ENCODE measurements at regions not wholly inside any gene's neighbourhood (a gene's known extent, or its start where the extent isn't known, plus 50 kb on each side); places are given as distances from the start of the nearest gene placed in this dataset.
A peak's percentile ranks its signal among the peaks of the same experiment; 100 is the strongest.

DNA sequence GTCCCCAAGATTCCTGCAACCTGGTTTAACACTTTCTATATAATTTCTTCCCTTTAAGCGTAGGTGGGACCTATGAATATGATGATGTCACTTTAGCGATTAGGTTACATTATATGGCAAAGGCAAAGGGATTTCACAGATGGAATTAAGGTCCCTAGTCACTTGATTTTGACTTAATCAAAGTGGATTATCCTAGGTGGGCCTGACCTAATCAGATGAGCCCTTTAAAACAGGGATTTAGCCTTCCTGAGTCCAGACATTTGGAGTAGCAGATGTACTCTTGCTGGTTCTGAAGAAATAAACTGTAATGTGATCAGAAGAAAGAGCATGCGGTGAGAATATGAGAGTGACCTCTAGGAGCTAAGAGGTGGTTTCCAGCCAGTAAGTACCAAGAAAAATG is 67.8 kb upstream of the LIN7C start:
- no peak for DNase-seq (ENCODE audit: insufficient read length, low spot score, missing footprints)
- Histone ChIP-seq H3K79me2 (ENCODE audit: insufficient read depth, low read length) (no peaks in the 10 kb centered on the region), H3K36me3 (ENCODE audit: insufficient read depth, low read length) (no peaks in the 10 kb centered on the region), H2AFZ (ENCODE audit: low read length) (no peak overlapping the region), H3K27me3 (ENCODE audit: insufficient read depth, low read length) (no peaks in the 10 kb centered on the region), H3K4me1 (ENCODE audit: insufficient read depth, low read length) (no peaks in the 10 kb centered on the region), H3K9me3 (ENCODE audit: low read depth, low read length) (no peaks in the 10 kb centered on the region), H3K4me2 (ENCODE audit: insufficient read depth, low read length) (no peak overlapping the region), H3K4me3 (ENCODE audit: insufficient read depth, low read length) (no peak overlapping the region), H4K20me1 (ENCODE audit: insufficient read depth, low read length) (no peaks in the 10 kb centered on the region), H3K27ac (ENCODE audit: low read depth, low read length) (no peak overlapping the region)
- TF ChIP-seq, protein P1, sequence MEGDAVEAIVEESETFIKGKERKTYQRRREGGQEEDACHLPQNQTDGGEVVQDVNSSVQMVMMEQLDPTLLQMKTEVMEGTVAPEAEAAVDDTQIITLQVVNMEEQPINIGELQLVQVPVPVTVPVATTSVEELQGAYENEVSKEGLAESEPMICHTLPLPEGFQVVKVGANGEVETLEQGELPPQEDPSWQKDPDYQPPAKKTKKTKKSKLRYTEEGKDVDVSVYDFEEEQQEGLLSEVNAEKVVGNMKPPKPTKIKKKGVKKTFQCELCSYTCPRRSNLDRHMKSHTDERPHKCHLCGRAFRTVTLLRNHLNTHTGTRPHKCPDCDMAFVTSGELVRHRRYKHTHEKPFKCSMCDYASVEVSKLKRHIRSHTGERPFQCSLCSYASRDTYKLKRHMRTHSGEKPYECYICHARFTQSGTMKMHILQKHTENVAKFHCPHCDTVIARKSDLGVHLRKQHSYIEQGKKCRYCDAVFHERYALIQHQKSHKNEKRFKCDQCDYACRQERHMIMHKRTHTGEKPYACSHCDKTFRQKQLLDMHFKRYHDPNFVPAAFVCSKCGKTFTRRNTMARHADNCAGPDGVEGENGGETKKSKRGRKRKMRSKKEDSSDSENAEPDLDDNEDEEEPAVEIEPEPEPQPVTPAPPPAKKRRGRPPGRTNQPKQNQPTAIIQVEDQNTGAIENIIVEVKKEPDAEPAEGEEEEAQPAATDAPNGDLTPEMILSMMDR (IDR thresholded peaks at IDR 0.05; ENCODE audit: extremely low read depth, low read depth, low read length), result no peak

DNA sequence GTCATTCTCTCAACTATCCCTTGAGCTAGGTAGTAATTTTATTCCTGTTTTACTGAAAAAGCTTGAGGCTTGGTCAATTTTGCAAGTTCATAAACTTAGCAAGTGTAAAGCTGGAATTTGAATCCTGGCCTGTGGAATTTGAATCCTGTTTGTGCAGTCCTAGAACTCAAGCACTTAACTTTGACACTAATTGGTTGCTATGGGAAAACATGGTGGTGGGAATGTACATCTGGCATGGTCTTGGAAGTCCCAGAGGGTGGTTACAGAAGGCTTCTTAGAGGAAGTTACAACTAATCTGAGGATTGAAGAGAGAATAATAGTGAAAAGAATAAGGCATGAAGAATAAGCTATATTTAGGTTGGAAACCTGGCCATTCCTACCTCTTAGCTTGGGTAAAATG is 66.5 kb upstream of the LIN7C start:
- TF ChIP-seq, protein P1 (IDR thresholded peaks at IDR 0.05; ENCODE audit: extremely low read depth, low read depth, low read length), result no peak
- no peak for DNase-seq (ENCODE audit: insufficient read length, low spot score, missing footprints)
- Histone ChIP-seq H3K27ac (ENCODE audit: low read depth, low read length) (no peak overlapping the region), H3K9me3 (ENCODE audit: low read depth, low read length) (no peaks in the 10 kb centered on the region), H3K4me2 (ENCODE audit: insufficient read depth, low read length) (no peak overlapping the region), H3K4me1 (ENCODE audit: insufficient read depth, low read length) (no peaks in the 10 kb centered on the region), H3K4me3 (ENCODE audit: insufficient read depth, low read length) (no peak overlapping the region), H3K79me2 (ENCODE audit: insufficient read depth, low read length) (no peaks in the 10 kb centered on the region), H3K36me3 (ENCODE audit: insufficient read depth, low read length) (no peaks in the 10 kb centered on the region), H4K20me1 (ENCODE audit: insufficient read depth, low read length) (no peaks in the 10 kb centered on the region), H3K27me3 (ENCODE audit: insufficient read depth, low read length) (no peaks in the 10 kb centered on the region), H2AFZ (ENCODE audit: low read length) (no peak overlapping the region)

DNA sequence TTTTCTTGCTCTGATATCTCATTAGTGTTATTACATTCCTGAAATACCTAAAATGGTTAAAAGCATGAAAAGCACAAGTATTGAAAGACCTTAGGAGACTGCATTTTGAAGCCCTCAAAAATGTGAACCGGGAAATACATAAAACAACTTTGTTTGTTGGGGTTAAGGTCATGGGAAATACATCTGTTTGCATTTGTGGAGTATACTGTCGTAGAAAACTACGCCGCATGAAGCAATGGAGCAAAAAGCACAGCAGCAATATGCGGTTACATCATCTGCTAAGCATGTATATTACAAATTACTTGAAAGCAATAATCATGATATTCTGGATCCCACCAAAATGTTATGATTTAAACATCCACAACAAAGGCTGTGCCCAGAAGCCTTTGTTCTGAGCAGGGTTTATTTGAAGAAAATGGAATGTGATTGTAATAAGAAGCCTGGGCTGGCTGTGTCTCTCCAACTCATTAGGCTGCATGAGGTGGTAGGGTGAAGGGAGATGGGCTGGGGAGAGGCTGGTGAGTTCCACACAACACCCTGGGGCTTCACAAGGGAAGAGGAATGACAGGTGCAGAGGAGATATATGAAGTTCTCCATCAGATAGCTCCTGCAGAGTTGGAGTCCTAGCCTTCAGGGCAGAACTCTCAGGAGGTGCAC is 64.7 kb upstream of the LIN7C start:
- H3K79me2 ChIP-seq (ENCODE audit: insufficient read depth, low read length), result no peaks in the 10 kb centered on the region
- no peak overlapping the region for H3K27ac ChIP-seq (ENCODE audit: low read depth, low read length)
- H3K27me3 ChIP-seq (ENCODE audit: insufficient read depth, low read length), result no peaks in the 10 kb centered on the region
- H3K4me2 ChIP-seq (ENCODE audit: insufficient read depth, low read length), result peak overlapping the region; percentile 3
- DNase-seq (ENCODE audit: insufficient read length, low spot score, missing footprints), result no peak
- TF ChIP-seq, protein P1 (IDR thresholded peaks at IDR 0.05; ENCODE audit: extremely low read depth, low read depth, low read length), result no peak
- H3K4me3 ChIP-seq (ENCODE audit: insufficient read depth, low read length), result no peak overlapping the region
- H4K20me1 ChIP-seq (ENCODE audit: insufficient read depth, low read length), result no peaks in the 10 kb centered on the region
- no peak overlapping the region for H2AFZ ChIP-seq (ENCODE audit: low read length)
- no peaks in the 10 kb centered on the region for H3K9me3 ChIP-seq (ENCODE audit: low read depth, low read length)
- no peaks in the 10 kb centered on the region for H3K36me3 ChIP-seq (ENCODE audit: insufficient read depth, low read length)
- no peaks in the 10 kb centered on the region for H3K4me1 ChIP-seq (ENCODE audit: insufficient read depth, low read length)

DNA sequence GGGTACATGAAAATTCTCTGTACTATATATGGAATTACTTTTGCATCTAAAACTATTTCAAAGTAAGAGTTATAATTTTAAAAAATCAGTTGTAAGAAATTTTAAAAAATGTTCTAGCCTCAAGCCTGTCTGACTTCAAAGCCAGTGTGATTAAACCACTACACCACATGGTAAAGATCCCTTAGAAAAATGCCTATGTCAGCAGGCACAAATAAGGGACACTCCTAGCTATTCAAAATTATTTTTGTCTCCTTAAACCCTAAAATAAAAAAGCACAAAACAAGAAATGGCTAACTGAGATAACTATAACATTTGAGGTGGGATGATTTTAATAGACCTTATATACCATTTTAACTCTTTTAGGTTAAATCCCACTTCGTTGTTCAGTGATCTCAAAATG is 64.0 kb upstream of the LIN7C start:
- Histone ChIP-seq H3K4me3 (ENCODE audit: insufficient read depth, low read length) (no peak overlapping the region), H3K27me3 (ENCODE audit: insufficient read depth, low read length) (no peaks in the 10 kb centered on the region), H3K27ac (ENCODE audit: low read depth, low read length) (no peak overlapping the region), H4K20me1 (ENCODE audit: insufficient read depth, low read length) (no peaks in the 10 kb centered on the region), H3K36me3 (ENCODE audit: insufficient read depth, low read length) (no peaks in the 10 kb centered on the region), H3K4me2 (ENCODE audit: insufficient read depth, low read length) (no peak overlapping the region), H3K79me2 (ENCODE audit: insufficient read depth, low read length) (no peaks in the 10 kb centered on the region), H2AFZ (ENCODE audit: low read length) (no peak overlapping the region), H3K9me3 (ENCODE audit: low read depth, low read length) (no peaks in the 10 kb centered on the region), H3K4me1 (ENCODE audit: insufficient read depth, low read length) (no peaks in the 10 kb centered on the region)
- DNase-seq (ENCODE audit: insufficient read length, low spot score, missing footprints), result no peak
- TF ChIP-seq, protein P1 (IDR thresholded peaks at IDR 0.05; ENCODE audit: extremely low read depth, low read depth, low read length), result no peak

Measured in osteoblast (primary cell).